ENCODE measurements at regions not wholly inside any gene's neighbourhood (a gene's known extent, or its start where the extent isn't known, plus 50 kb on each side); places are given as distances from the start of the nearest gene placed in this dataset.
"Not testable (repeated sequence)": the region's sequence is repeated elsewhere in the genome, so short reads cannot be mapped to it uniquely, and the experiment has no call there.

DNA sequence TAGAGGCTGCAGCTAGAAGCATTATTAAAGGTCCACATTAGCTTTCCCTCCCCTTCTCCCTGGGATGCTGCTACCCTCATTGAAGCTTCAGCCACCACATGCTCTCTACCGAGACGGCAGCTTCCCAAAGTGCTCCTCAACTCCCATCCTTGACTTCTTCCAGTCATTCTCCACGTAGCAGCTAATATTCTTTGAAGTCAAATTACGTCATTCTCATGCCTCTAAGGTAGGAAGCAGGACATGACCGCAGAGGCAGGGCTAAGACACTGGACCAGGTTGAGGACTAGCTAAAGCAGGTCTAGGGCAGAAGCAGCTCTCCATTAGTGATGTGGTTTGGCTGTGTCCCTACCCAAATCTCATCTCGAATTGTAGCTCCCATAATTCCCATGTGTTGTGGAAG lies 128.3 kb downstream of the SHOX start:
- DNase-seq (ENCODE audit: low read depth in 4 of 4, low spot score in 1 of 4) = no peak

DNA sequence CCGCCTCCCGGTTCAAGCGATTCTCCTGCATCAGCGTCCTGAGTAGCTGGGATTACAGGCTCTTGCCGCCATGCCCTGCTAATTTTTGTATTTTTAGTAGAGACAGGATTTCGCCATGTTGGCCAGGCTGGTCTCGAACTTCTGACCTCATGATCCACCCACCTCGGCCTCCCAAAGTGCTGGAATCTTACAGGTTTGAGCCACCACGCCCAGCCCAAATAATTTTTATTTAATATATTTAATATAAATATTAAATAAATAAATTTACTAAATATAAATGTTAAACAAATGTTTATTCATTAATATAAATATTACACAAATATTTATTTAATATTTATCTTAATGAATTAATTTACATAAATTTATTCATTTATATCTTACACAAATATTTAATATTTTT lies 120.2 kb downstream of the SHOX start:
- DNase-seq (ENCODE audit: low read depth in 4 of 4, low spot score in 1 of 4) = no peak

DNA sequence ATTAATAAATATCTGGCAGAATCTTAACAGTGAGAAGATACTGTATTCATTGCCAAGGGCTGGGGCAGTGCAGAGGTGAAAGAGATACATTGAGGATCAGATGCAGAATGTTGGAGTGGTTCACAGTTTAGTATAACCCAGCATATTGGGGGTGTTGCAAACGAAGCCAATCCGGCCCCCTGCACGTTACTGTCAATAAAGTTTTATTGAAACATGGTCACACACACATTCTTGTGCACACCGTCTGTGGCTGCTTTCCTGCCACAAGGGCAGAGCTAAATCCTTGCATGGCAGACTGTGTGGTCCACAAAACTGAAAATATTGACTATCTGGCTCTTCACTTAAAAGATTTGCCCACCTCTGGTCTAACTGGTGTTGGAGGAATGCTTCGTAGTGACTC lies 119.7 kb downstream of the SHOX start:
- no peak for DNase-seq (ENCODE audit: low read depth in 4 of 4, low spot score in 1 of 4)

- no peak for DNase-seq (ENCODE audit: low read depth in 4 of 4, low spot score in 1 of 4)
These were observed 116.6 kb downstream of the SHOX start for GRCh38 chrX:747176-747575.

DNA sequence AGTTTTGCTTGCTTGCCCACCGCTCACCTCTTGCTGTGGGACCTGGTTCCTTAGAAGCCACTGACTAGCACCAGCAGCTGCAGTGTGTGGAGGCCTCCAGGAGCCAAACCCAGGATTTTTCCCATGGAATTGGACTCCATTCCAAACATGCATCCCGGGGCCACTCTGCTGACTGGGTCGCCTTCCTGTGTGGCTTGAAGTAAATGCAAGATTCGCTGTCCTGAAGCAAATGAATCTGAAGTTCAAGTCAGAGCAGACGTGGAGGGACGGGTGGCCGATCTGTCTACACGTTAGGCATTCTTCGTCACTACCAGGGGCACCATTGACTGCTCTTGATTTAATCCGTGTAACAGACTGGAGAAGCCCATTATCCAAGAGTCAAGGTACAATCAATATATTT lies 109.0 kb downstream of the SHOX start:
- DNase-seq (ENCODE audit: low read depth in 4 of 4, low spot score in 1 of 4) = no peak

DNA sequence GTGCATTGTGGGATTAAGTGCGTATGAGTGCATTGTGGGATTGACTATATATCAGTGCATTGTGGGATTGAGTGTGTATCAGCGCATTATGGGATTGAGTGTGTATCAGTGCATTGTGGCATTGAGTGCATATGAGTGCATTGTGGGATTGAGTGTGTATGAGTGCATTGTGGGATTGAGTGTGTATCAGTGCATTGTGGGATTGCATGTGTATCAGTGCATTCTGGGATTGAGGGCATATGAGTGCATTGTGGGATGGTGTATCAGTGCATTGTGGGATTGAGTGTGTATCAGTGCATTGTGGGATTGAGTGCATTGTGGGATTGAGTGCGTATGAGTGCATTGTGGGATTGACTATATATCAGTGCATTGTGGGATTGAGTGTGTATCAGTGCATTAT lies 106.4 kb downstream of the SHOX start:
- DNase-seq (ENCODE audit: low read depth in 4 of 4, low spot score in 1 of 4) = not testable (repeated sequence)

DNA sequence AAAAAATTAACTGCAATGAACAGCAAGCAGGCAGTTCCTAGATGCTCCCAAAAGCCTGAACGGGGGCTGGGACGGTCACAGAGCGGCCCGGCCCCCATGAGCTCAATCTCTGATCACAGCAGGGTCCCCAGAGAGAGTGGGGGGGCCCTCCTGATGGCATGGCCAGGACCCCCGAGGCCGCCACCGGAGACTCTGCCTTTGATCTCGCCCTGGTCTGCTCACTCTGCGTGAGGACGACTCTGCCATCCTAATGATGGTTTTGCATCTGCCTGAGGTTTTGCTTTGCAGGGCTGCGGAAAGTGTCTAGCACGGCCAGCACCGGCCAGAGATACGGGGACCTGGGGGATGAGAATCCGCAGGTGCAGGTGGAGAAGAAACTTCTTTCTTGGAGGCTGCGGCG lies 103.8 kb downstream of the SHOX start:
- no peak for DNase-seq (ENCODE audit: low read depth in 4 of 4, low spot score in 1 of 4)

DNA sequence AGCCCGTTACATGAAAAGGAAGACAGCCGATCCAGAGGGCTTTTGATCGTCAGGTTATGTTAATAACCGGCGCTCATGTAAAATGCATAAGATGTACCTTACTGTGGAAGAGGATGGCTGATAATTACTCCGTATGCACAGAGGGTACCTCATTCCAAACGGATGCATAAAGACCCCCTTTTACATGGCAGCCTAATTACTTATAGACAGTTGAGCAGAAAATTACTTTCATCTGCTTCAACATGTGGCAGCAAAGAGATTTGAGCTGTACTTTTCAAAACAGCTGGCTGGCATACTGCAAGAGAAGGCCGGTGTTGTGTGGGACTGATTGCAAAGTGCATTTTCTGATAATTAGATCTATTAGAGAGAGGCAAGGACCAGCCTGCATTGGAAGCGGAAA lies 103.4 kb downstream of the SHOX start:
- DNase-seq (ENCODE audit: low read depth in 4 of 4, low spot score in 1 of 4) = no peak

GRCh38 chrX:729583-730409 lies 99.2 kb downstream of the SHOX start:
- DNase-seq (ENCODE audit: low read depth in 4 of 4, low spot score in 1 of 4) = no peak

DNA sequence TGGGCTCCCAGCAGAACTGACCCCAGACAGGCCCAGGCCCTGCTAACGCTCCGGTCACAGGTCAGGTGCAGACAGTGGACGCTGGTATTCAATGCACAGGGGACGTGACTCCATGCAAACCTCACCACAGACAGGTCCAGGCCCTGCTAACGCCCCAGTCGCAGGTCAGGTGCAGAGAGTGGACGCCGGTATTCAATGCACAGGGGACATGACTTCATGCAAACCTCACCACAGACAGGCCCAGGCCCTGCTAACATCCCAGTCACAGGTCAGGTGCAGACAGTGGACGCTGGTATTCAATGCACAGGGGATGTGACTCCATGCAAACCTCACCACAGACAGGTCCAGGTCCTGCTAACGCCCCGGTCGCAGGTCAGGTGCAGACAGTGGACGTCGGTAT lies 98.5 kb downstream of the SHOX start:
- not testable (repeated sequence) for DNase-seq (ENCODE audit: low read depth in 4 of 4, low spot score in 1 of 4)

GRCh38 chrX:728639-729038 lies 98.0 kb downstream of the SHOX start:
- DNase-seq (ENCODE audit: low read depth in 4 of 4, low spot score in 1 of 4) = not testable (repeated sequence)

DNA sequence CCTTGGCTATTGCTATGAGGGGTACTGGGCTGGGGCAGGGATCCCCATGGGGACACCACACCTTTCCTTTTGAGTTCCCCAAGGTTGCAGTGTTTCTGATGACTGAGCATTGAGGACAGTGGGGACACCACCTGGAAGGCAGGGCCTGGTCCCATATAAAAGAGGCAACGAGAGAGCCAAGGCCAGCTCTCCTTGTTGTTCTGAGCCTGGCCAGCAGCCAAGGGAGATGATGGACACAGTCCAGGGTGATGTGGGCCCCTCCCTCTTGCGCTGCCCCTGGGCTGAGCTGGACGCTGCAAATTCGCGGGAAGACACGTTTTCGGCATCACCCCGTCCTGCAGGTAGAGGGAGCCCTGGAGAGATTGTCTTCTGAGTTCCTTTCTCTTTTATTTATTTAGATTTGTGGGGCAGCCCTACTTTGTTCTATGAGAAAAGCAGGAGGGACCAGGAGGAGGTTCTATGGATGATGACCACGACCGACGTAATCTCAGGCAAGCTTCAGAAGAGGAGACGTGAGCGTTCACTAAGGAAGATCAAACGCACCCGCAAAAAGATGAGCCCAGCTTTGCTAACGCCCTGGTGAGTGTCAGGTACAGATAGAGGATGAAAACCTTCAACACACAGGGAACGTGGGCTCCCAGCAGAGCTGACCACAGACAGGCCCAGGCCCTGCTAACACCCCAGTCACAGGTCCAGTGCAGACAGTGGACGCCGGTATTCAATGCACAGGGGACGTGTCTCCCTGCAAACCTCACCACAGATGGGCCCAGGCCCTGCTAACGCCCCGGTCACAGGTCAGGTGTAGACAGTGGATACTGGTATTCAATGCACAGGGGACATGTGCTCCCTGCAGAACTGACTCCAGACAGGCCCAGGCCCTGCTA lies 97.4 kb downstream of the SHOX start:
- no peak for DNase-seq (ENCODE audit: low read depth in 4 of 4, low spot score in 1 of 4)

DNA sequence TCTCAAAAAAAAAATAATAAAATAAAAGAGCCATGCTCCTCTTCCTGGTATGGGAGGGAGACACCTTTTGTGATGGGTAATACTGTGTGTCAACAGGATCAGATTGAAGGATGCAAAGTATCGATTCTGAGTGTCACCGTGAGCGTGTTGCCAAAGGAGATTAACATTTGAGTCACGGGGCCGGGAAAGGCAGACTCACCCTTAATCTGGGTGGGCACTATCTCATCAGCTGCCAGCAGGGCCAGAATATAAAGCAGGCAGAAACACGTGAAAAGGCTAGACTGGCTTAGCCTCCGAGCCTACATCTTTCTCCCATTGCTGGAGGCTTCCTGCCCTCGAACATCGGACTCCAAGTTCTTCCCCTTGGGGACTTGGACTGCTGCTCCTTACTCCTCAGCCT lies 95.4 kb downstream of the SHOX start:
- DNase-seq (ENCODE audit: low read depth in 4 of 4, low spot score in 1 of 4) = no peak

- DNase-seq (ENCODE audit: low read depth in 4 of 4, low spot score in 1 of 4) = no peak
These were observed 93.7 kb downstream of the SHOX start for GRCh38 chrX:724256-724655.

- no peak for DNase-seq (ENCODE audit: low read depth in 4 of 4, low spot score in 1 of 4)
These were observed 93.2 kb downstream of the SHOX start for GRCh38 chrX:723781-724180.

GRCh38 chrX:721354-721753 lies 90.8 kb downstream of the SHOX start:
- no peak for DNase-seq (ENCODE audit: low read depth in 4 of 4, low spot score in 1 of 4)

- no peak for DNase-seq (ENCODE audit: low read depth in 4 of 4, low spot score in 1 of 4)
These were observed 90.2 kb downstream of the SHOX start for GRCh38 chrX:720825-721224.

DNA sequence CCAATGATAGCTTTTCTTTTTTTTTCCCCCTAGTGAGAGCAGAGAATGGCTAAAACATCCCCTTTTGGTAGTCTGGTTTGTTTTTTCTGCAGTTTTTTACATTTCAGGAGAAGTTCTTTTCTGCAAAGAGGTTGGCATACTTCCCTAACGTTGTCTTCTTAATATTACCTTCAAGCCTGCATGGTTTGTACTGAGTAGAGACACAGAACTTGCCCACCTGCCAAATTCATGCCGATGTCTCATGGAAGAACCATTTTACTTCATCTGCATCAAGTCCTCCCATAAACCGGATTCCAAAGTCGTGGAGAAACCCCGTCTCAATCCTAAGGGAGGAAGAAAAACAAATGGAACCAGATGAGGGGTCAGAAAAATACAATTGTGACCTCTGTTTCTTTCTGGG lies 89.7 kb downstream of the SHOX start:
- no peak for DNase-seq (ENCODE audit: low read depth in 4 of 4, low spot score in 1 of 4)

- DNase-seq (ENCODE audit: low read depth in 4 of 4, low spot score in 1 of 4) = no peak
These were observed 85.5 kb downstream of the SHOX start for GRCh38 chrX:716136-716535.

GRCh38 chrX:714131-714530 lies 83.5 kb downstream of the SHOX start:
- no peak for DNase-seq (ENCODE audit: low read depth in 4 of 4, low spot score in 1 of 4)
